ENCODE measurements at regions not wholly inside any gene's neighbourhood (a gene's known extent, or its start where the extent isn't known, plus 50 kb on each side); places are given as distances from the start of the nearest gene placed in this dataset.
A peak's percentile ranks its signal among the peaks of the same experiment; 100 is the strongest.

DNA sequence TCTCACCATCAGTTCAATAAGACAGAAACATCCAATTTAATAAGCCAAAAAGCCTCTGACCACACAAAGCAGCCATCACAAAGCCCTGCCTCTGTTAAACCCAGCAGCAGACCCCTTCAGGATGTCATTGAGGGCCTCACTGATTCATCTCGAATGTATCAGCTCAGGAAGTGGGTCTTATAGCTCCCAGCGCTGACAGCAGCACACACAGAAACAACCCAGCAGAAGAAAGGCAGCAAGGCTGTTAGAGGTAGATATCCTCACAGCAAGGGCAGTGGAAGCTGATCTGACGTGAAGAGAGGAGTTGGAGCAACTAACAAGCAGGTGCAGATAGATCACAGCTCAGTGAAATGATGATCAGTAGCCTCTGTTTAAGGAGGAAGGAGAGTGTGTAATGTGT lies 86.2 kb upstream of the NCAM1 start:
- DNase-seq: no peak

DNA sequence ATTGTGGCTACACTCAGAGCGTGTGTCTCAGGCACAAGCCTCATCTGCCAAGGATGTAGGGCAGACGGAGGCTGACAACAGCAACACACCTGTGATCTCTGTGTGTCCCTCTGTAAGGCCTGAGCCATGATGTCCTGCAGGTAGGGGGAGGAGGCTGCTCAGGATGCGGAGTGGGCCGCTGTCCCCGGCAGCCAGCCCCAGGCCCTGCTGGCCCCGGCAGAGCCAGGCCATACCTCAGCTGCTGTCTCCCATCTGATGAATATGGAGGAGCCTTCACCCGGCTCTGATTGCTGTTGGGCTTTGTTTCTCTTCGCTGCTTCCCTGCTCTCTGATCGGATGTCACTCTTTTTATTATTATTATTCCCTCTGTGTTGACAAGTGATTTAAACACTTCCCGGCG lies 83.6 kb upstream of the NCAM1 start:
- DNase-seq: no peak

DNA sequence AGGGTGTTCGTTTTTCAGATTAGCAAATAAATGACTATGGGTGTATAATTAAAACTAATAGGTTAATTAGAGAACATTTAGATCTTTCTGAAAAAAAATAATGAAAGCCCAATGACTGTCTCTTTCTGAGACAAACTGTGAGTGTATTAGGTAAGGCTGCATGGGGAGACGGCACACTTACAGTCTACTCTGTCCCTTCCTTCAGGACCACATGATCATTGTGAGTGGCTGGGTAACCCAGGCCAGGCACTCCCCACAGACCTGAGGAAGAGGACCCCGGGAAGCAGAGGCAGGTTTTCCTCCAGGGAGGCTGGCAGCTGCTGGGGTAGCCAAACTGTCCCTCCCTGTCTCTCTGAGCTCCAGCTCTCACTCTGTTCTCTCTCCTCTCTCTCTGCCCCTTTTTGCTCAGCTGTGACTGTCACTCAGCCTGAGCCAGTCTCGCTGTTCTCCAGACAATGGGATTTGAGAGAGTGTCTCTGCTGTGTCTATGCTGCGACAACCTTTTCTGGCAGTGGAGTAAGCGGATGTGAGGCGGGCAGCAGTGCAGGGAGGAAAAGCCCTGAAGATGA lies 83.1 kb upstream of the NCAM1 start:
- no peak for DNase-seq

DNA sequence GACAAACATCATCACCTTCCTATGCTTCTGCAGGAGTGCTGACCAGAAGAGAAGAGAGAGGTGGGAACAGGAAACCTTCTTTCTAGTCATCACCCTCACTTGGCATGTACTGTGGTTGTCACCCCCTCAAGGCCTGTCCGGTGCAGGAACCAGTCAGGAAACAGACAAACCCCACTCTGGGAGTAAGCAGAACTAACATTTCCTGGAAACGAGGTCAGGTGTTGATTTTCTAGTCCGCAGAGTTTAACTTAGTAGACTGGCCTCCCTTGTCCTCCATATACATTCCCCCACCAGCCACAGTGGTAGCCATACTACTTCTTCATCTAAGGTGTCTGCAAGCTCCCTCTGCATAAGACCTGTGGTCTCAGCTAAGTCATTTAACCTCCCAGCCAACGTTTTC lies 80.7 kb upstream of the NCAM1 start:
- no peak for DNase-seq

DNA sequence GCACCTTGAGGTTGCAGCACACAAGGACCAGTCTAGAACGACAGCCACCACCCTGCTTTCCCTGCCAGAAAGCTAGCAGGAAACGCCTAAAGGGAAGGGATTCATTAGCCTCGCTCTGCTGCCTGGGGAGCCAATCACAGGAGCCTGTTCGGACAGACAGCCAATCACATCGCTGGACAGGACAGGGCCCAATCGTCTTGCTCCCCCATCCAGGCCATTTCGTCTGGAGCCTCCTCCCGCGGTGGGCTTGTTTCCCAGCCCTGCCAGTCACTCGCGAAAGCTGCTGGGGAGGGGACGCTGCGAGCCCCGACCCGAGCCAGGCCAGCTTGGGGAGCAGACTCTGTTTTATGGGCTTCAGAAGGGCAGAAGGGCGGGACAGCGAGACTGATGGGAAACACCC lies 79.8 kb upstream of the NCAM1 start:
- DNase-seq: no peak

DNA sequence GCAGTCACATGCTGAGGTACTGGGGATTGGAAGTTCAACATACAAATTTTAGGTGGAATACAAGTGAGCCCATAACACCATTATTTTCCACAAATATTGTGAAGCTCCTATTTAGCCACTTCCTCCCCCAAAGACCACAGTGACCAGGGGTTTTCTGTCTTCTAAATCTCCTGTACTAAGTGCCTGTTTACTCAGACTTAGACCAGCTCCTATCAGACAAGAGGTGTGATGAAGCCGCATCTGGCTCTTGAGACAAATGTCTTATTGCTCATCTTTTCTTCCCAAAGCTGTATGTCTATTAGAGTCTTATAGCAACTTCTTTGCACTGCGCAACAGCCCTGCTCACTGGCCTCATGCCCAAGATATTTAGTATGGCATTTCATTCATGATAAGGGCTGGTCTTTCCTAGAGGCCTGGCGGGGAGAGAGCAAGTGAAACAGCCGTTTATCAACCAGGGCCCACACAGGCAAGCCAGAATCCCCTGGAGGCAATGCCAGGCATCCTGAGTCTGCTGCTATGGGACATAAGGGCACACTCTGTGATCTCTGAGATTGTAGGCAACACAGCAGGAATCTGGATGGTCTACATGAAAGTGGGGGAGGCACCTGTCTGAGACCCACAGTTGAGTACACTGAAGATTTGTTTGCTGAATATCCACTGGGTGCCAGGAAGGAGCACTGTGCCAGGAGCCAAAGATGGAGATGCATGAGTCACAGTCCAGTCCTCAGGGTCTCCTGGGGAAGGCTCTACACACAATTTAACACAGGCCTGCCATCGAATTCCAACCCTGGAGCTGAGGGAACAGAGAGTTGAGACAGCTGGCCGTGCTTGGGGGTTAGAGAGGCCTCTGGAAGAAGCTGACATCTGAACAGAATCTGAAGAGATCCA lies 78.5 kb upstream of the NCAM1 start:
- DNase-seq: no peak

DNA sequence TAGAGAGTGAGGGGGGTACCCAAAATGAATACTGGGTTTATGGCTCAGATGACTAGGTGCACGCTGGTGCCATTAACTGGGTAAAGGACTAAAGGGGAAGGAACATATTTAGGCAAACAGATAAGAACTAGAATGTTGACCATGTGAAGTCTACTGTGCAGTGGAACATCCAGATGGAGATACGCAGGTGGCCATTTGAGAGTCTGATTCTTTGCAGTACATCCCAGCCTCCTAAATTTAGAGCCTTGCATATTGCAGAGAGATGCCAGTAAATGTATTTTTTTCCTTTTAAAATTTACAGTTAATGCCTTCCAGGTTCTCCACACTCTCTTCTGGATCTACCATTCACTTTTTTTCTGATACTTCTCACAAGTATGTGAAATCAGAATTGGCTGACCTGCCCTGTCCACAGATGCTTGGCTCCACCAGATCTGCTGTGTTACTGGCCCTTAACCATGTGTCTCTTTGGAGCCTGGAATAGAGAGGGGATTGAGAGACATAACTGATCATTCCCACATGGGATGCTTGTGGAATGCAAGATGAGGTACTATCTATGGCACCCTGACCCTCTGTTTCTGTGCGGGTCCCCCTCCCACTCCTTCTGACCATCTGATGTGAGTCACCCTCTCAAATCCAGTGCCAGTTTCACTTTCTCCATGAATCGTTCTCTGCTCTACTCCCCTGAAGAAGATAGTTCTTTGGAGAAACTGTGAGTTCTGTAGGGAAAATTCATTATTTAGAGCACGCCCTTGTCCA lies 77.0 kb upstream of the NCAM1 start:
- DNase-seq: no peak

DNA sequence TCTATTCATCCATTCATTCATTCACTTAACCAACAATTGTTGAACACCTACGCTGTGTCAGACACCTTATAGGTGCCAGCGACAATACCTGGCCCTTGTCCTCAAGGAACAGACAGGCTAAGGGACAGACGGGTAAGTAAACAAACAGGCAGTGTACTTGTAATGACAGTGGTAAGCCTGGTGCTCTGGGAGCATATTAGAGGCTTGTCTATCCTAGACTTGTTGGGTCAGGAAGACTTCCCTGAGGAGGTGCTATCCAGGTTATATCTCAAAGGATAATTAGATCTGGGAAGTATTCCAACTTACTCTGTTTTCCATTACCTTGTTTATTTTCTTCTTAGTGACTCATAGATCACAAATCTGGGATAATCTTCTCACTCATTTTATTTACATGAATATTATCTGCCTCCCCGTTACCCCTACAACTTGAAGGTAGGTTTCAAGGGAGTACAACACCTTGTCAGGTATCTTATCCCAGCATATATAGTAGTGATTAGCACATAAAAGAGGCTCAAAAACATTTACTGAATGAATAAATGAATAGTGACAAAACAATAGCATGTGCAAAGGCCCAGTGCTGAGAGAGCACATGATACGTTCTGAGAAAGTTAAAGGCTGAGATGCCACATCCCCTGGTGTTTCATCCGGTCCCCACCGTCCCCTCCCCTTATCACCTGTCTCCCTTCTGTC lies 75.3 kb upstream of the NCAM1 start:
- no peak for DNase-seq

DNA sequence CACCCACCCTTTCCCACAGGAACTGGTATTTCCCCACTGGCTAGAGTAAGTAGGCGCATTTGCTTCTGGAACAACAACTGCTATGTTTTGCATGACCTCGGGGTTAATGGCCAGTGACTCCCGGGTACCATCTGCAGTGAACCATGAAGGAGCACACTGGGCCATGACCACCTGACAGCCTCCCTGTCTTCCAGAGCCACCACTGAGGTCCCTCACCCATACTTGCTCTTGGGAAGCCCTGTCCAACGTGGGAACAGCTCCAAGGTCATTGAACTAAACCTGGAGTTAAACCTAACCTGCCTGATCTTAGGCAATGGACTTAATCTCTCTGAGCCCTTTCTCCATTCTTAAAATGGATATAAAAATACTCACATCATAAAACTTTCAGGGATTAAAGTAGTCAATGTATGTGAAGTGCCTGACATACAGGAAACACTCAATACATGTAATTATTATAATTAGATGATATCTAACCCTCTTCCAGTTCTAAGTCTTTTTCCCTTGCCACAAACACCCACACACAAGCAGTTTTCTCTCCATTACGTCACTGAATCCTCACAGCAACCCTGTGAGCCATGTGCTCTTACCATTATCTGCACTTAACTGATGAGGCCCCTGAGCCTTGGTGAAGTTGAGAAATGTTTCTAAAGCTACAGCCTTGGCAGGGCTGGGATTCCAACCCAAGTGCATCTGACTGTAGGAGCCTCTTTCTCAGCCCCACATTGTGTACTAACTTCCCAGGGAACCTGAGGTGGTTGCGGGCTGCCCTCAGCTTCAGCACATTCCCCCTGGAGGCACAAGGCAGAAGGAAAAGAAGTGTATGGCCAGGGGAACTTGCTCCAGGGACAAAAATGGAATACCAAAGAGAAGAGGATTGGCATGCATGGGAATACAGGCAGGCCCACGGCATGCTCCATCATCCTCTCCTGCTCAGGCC lies 74.5 kb upstream of the NCAM1 start:
- DNase-seq: peak in 1 of 4 experiments; percentile 2

DNA sequence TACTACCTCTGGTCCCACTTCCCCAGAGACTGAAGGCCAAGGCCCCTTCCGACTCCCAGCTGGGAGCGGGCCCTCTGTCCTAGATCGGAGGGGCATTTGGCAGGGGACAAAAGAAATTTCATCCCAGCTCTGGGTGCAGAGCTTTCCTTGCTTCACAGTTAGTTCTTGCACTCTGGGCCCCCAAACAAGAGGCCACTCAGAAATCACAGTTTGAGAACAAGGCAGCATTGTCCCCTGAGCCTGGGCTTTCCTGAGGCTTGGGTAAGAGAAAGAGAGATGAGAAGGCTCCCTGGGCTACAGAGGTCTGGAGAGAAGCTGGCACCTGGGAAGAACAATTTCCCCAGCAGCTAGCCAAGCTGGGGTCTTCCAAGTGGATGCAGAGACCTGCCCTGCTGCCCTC lies 71.8 kb upstream of the NCAM1 start:
- no peak for DNase-seq

DNA sequence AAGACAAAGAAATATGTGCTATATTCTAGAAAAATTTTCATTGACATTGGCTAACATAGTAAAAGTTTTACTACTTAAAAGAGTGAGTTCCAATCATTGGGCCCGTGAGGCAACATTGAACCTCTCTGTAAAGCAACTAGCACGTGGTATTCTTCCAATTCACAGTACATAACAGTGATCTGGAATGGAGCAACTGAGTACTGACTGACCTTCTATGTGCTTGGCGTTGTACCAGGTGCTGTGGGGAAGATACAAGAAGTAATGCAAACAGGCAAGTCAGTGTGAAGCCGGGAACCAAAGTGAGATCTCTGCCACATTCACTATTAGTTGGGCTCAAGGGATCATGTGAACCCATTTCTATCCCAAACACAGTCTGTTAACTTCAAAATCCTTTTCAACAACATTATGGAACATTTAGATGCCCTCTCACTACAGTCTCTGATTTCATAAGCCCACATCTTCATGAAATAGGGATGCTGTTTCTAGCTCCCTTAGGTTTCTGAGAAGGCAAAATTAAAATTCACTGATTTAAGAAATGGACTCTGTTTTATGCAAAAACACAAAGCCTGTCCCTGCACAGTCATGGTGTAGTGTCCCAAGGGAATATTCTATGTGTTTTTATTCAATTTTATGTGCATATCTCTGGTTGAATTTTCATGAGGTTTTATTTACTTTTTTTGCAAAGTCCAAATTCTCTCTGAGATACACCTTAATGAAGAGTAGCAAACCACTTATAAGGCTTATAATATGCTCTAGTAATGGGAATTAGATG lies 61.8 kb upstream of the NCAM1 start:
- no peak for DNase-seq

DNA sequence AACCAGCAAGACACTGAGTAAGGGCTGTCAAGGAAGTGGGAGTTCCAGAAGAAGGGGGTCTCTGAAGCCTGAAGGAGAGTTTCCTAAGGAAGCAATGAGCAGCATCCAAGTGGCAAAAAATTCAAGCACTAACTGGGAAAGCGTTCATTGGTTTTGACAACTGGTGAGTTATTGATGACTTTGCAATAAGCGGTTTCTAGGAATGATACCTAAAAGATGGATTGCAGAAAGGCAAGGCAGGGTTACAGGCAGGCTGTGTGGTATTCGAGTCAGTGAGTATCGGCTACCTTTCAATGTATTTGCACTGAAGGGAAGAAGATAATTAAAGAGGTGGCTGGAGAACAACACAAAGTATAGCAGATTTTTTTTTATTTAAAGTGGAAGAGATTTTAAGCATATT lies 59.3 kb upstream of the NCAM1 start:
- no peak for DNase-seq

DNA sequence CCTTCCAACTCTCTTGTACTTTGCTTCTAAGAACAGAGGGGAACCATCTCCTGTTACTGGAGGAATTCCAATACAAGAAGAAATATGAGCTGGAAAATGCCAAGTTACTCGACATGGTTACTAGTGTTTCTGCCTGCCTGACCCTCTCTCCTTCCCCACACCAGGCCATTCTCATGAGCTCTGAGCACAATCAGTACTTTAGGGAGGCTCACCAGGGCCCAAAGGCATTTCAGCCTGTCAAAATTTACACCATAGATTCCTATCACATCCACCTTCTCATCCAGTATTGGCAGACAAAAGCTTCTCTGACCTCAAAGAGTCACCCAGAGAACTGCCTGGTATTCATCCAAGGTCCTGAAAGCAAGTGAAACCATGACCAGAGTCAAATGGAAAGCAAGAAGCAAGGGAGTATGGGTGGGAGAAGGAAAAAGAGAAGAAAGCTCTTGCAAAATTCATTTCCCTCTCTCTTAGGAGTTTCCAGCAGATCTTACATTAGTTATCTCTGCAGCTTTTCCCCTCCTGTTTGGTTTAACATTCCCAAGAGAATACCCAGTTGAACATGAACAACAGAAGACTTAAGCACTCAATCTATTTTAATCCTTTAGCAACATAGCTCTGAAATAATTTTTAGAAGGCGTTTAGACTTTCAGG lies 58.7 kb upstream of the NCAM1 start:
- no peak for DNase-seq

DNA sequence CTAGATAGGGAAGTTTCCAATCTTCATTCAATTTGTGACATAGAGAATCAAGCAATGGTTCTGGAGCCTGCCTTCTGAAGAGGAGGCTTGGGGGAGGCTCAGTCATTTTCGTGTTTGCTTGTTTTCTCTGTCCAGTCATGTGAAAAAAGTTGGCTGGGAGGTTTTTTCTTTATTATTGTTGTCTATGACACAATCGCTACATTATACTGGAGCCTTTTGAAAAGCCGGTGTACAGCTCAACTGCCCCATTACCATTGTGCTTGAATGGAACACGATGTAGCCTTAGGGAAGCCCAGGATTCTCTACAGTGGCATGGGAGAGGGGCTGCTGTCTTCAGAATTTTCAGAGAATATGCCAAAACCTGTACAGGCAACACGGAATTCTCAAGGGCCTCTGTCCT lies 57.9 kb upstream of the NCAM1 start:
- no peak for DNase-seq

DNA sequence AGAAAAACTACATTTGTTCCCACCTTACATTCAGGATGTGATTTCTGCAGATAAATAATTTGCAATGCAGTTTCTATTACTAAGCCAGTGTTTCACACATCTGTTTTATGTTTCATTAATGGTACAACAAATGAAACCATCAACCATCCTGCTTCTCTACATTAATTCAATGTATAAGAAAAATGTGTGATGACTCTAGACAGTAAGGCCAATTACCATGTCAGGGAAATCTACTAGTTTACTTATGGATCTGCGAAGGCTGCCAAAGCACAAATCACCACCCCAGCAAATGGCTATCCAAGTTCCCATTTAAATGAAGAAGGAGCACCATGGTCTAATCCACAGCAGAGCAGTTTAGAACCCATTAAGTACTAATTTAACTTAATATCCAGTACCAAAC lies 50.1 kb upstream of the NCAM1 start:
- DNase-seq: no peak
